Lower leg skin (tissue), 3 donors: ENCODE measurements at regions not wholly inside any gene's neighbourhood (a gene's known extent, or its start where the extent isn't known, plus 50 kb on each side); places are given as distances from the start of the nearest gene placed in this dataset.

Source experiments
- POLR2A ChIP-seq, 2 donors: fragments of 450-650 bp; IDR thresholded peaks; one replicate each; pipeline ENCODE4 v1.6.1; 2016 to 2017; ENCODE audit warnings: antibody characterized with exemption in 2 of 2, mild to moderate bottlenecking in 1 of 2, moderate library complexity in 1 of 2
- TF ChIP-seq, protein P1 (sequence below), 3 donors: fragments of 450-650 bp; IDR thresholded peaks; one replicate each; pipeline ENCODE4 v1.5.1; 2016; ENCODE audit warnings: antibody characterized with exemption in 3 of 3, mild to moderate bottlenecking in 3 of 3, moderate library complexity in 2 of 3

DNA sequence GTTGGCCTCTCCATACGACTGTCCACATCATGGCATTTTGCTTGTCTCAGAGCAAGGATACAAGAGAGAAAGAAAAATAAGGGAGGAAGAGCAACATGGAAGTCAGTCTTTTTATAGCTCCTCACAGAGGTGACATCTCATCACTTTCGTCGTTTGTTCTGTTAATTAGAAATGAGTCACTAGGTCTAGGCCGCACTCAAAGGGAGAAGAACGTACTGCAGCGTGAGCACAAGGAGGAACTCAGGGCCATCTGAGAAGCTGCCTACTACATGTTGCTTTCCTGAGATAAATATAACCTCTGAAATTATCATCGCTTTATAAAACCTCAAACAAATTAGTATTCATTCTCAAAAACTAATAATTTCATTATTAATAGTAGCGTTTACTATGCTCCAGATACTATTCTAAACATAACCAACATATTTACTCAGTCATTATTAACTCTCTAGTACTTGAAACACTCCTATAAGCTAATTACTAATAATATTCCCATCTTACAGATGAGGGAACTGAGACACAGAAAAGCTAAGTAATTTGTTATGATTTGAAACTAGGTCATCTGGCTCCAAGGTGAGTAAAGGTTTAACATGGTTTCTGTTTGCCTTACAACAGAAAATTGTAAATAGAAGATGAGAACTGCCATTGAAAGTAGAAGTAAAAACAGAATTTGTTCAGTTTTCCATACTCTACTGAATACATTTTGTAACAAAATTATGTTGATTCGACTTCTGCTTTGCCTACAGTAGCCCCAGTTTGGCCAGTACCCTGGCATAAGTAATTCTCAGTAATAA is 213.2 kb upstream of the UGT8 start:
- TF ChIP-seq, protein P1, sequence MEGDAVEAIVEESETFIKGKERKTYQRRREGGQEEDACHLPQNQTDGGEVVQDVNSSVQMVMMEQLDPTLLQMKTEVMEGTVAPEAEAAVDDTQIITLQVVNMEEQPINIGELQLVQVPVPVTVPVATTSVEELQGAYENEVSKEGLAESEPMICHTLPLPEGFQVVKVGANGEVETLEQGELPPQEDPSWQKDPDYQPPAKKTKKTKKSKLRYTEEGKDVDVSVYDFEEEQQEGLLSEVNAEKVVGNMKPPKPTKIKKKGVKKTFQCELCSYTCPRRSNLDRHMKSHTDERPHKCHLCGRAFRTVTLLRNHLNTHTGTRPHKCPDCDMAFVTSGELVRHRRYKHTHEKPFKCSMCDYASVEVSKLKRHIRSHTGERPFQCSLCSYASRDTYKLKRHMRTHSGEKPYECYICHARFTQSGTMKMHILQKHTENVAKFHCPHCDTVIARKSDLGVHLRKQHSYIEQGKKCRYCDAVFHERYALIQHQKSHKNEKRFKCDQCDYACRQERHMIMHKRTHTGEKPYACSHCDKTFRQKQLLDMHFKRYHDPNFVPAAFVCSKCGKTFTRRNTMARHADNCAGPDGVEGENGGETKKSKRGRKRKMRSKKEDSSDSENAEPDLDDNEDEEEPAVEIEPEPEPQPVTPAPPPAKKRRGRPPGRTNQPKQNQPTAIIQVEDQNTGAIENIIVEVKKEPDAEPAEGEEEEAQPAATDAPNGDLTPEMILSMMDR (IDR thresholded peaks at IDR 0.05): no peak
- no peak for TF ChIP-seq POLR2A (IDR thresholded peaks at IDR 0.05)
